H1 (cell line): ENCODE measurements at regions not wholly inside any gene's neighbourhood (a gene's known extent, or its start where the extent isn't known, plus 50 kb on each side); places are given as distances from the start of the nearest gene placed in this dataset.

Experiments
- SIN3A ChIP-seq, 2 experiments: IDR thresholded peaks in 1 of 2; conservative IDR thresholded peaks in 1 of 2; 2 replicates each; pipeline ENCODE4 v1.6.1; 2011 to 2012; ENCODE audit warnings: low read length in 2 of 2, improper control_type of control experiment in 1 of 2, low read depth in 1 of 2, mild to moderate bottlenecking in 1 of 2
- SIX5 ChIP-seq: IDR thresholded peaks from 2 replicates; pipeline ENCODE4 v1.6.1; 2011; ENCODE audit warnings: mild to moderate bottlenecking, low read depth, low read length
- SP2 ChIP-seq: IDR thresholded peaks from 2 replicates; pipeline ENCODE4 v1.6.1; 2012; ENCODE audit warnings: mild to moderate bottlenecking, low read length, inconsistent platforms

DNA sequence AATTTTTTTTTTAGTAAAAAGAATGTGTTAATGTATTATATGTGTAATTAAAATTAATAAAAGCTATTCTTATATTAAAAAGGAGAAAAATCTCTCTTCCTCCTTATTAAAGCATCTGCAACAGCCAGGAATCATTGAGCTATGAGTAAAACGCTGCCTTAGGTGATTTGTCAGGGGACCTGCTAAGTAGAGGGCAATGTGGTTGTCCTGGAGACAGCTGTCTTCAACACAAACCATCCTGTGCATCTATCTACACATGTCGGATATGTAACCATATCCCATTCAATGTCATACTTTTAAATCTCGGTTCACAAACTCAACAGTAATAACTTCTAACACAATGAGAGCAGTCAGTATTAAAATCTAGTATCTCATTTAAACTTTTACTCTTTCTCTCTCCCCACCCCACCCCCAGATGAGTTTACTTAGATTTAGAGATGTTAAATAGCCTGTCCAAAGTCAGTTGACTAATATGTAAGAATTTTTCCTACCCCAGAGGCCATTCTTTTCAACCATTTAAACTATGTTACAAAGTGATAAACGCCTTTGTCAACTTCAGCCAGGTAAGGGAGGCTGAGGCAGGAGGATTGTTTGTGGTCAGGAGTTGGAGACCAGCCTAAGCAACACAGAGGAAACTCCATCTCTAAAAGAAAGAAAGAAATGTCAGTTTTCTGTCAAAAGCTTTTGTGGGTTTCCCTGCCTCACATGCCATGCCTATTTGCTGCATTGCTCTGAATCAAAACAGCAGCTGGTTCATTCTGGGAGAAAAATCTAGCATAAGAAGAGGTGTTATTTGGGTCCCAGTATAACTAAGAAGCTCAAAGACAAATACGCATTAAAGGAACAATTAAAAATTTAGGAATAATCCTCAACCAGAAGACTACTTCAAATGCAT, 413.7 kb upstream of the CCDC196 start (continued):
- TF ChIP-seq SIN3A (conservative IDR thresholded peaks at IDR 0.05 in 1 of 2, IDR thresholded peaks at IDR 0.05 in 1 of 2; ENCODE audit: low read depth in 1 of 2, low read length in 2 of 2): no peak
- TF ChIP-seq SP2: no peak
- no peak for TF ChIP-seq SIX5
